ENCODE measurements at regions not wholly inside any gene's neighbourhood (a gene's known extent, or its start where the extent isn't known, plus 50 kb on each side); places are given as distances from the start of the nearest gene placed in this dataset.
"Not testable (repeated sequence)": the region's sequence is repeated elsewhere in the genome, so short reads cannot be mapped to it uniquely, and the experiment has no call there.

- H3K36me3 Mint-ChIP-seq, ATAC-seq, H3K9me3 Mint-ChIP-seq: not testable (repeated sequence)
These were observed 109.7 kb upstream of the ZNG1E start for GRCh38 chr9:65566018-65566417.

GRCh38 chr9:65519018-65519417 is 156.7 kb upstream of the ZNG1E start:
- not testable (repeated sequence) for H3K36me3 Mint-ChIP-seq; H3K4me3 Mint-ChIP-seq; DNase-seq (ENCODE audit: low spot score in 2 of 2); H3K4me1 Mint-ChIP-seq; H3K9me3 Mint-ChIP-seq; H3K27ac Mint-ChIP-seq; ATAC-seq

More at GRCh38 chr9:65566018-65566417, 109.7 kb upstream of the ZNG1E start:
- H3K4me3 Mint-ChIP-seq; H3K4me1 Mint-ChIP-seq; DNase-seq (ENCODE audit: low spot score in 2 of 2); H3K27ac Mint-ChIP-seq: not testable (repeated sequence)

- H3K4me3 Mint-ChIP-seq; H3K27ac Mint-ChIP-seq; DNase-seq (ENCODE audit: low spot score in 2 of 2): not testable (repeated sequence)
These were observed 161.3 kb upstream of the ZNG1E start for GRCh38 chr9:65514465-65514864.

GRCh38 chr9:65507897-65508296 is 167.8 kb upstream of the ZNG1E start:
- not testable (repeated sequence) for H3K9me3 Mint-ChIP-seq; DNase-seq (ENCODE audit: low spot score in 2 of 2); H3K4me1 Mint-ChIP-seq; ATAC-seq; H3K4me3 Mint-ChIP-seq; H3K36me3 Mint-ChIP-seq; H3K27ac Mint-ChIP-seq

More at GRCh38 chr9:65514465-65514864, 161.3 kb upstream of the ZNG1E start:
- ATAC-seq, H3K4me1 Mint-ChIP-seq, H3K9me3 Mint-ChIP-seq, H3K36me3 Mint-ChIP-seq: not testable (repeated sequence)

- ATAC-seq; H3K9me3 Mint-ChIP-seq; H3K4me1 Mint-ChIP-seq; H3K27ac Mint-ChIP-seq; DNase-seq (ENCODE audit: low spot score in 2 of 2); H3K36me3 Mint-ChIP-seq; H3K4me3 Mint-ChIP-seq: not testable (repeated sequence)
These were observed 171.0 kb upstream of the ZNG1E start for GRCh38 chr9:65504686-65505085.

GRCh38 chr9:65503696-65504095 is 172.0 kb upstream of the ZNG1E start:
- not testable (repeated sequence) for H3K9me3 Mint-ChIP-seq; H3K4me1 Mint-ChIP-seq; H3K36me3 Mint-ChIP-seq; DNase-seq (ENCODE audit: low spot score in 2 of 2); ATAC-seq; H3K27ac Mint-ChIP-seq; H3K4me3 Mint-ChIP-seq

- not testable (repeated sequence) for H3K27ac Mint-ChIP-seq; H3K9me3 Mint-ChIP-seq; H3K36me3 Mint-ChIP-seq; H3K4me1 Mint-ChIP-seq; ATAC-seq; H3K4me3 Mint-ChIP-seq; DNase-seq (ENCODE audit: low spot score in 2 of 2)
These were observed 192.8 kb upstream of the ZNG1E start for GRCh38 chr9:65482890-65483289.

GRCh38 chr9:65481291-65481690 is 194.4 kb upstream of the ZNG1E start:
- H3K4me3 Mint-ChIP-seq; H3K36me3 Mint-ChIP-seq; H3K27ac Mint-ChIP-seq; H3K4me1 Mint-ChIP-seq; DNase-seq (ENCODE audit: low spot score in 2 of 2); H3K9me3 Mint-ChIP-seq; ATAC-seq: not testable (repeated sequence)

- not testable (repeated sequence) for H3K4me3 Mint-ChIP-seq; H3K9me3 Mint-ChIP-seq; DNase-seq (ENCODE audit: low spot score in 2 of 2); H3K36me3 Mint-ChIP-seq; ATAC-seq; H3K27ac Mint-ChIP-seq; H3K4me1 Mint-ChIP-seq
These were observed 189.9 kb upstream of the FOXD4L5 start for GRCh38 chr9:65474891-65475290.

GRCh38 chr9:65473059-65473822 is 188.2 kb upstream of the FOXD4L5 start:
- H3K36me3 Mint-ChIP-seq; DNase-seq (ENCODE audit: low spot score in 2 of 2); ATAC-seq; H3K4me1 Mint-ChIP-seq; H3K9me3 Mint-ChIP-seq; H3K27ac Mint-ChIP-seq; H3K4me3 Mint-ChIP-seq: not testable (repeated sequence)

- ATAC-seq; H3K36me3 Mint-ChIP-seq; DNase-seq (ENCODE audit: low spot score in 2 of 2); H3K27ac Mint-ChIP-seq; H3K4me1 Mint-ChIP-seq; H3K9me3 Mint-ChIP-seq; H3K4me3 Mint-ChIP-seq: not testable (repeated sequence)
These were observed 186.1 kb upstream of the FOXD4L5 start for GRCh38 chr9:65471106-65471505.

GRCh38 chr9:65466911-65467734 is 182.1 kb upstream of the FOXD4L5 start:
- not testable (repeated sequence) for DNase-seq (ENCODE audit: low spot score in 2 of 2); H3K27ac Mint-ChIP-seq; H3K36me3 Mint-ChIP-seq; ATAC-seq; H3K4me3 Mint-ChIP-seq
- Mint-ChIP-seq H3K9me3 (peaks cover 18% of the 10 kb centered on the region), H3K4me1 (peaks cover 18% of the 10 kb centered on the region)

- peaks cover 18% of the 10 kb centered on the region for H3K4me1 Mint-ChIP-seq
- not testable (repeated sequence) for H3K4me3 Mint-ChIP-seq; DNase-seq (ENCODE audit: low spot score in 2 of 2); H3K36me3 Mint-ChIP-seq; H3K27ac Mint-ChIP-seq; ATAC-seq
- H3K9me3 Mint-ChIP-seq: peaks cover 18% of the 10 kb centered on the region
These were observed 180.4 kb upstream of the FOXD4L5 start for GRCh38 chr9:65465246-65465895.

GRCh38 chr9:65462476-65462875 is 177.5 kb upstream of the FOXD4L5 start:
- Mint-ChIP-seq H3K9me3 (peaks cover 23% of the 10 kb centered on the region), H3K4me1 (peaks cover 18% of the 10 kb centered on the region)
- DNase-seq (ENCODE audit: low spot score in 2 of 2); H3K27ac Mint-ChIP-seq; ATAC-seq; H3K36me3 Mint-ChIP-seq; H3K4me3 Mint-ChIP-seq: not testable (repeated sequence)

- Mint-ChIP-seq H3K36me3 (no peaks in the 10 kb centered on the region), H3K4me3 (no peak overlapping the region), H3K27ac (no peak overlapping the region), H3K9me3 (peaks cover 22% of the 10 kb centered on the region), H3K4me1 (peaks cover 15% of the 10 kb centered on the region)
- ATAC-seq (no peak), DNase-seq (ENCODE audit: low spot score in 2 of 2) (no peak)
These were observed 174.8 kb upstream of the FOXD4L5 start for GRCh38 chr9:65459756-65460320.

Data from stimulated activated effector memory CD8-positive, alpha-beta T cell treated with anti-CD3 and anti-CD28 coated beads, Interleukin-12 subunit alpha, Interleukin-12 subunit beta, amount 100 ng/mL, for 72 hours (primary cell).